ENCODE measurements at regions not wholly inside any gene's neighbourhood (a gene's known extent, or its start where the extent isn't known, plus 50 kb on each side); places are given as distances from the start of the nearest gene placed in this dataset.

- DNase-seq (ENCODE audit: low spot score): no peak
- TF ChIP-seq CTCF (IDR thresholded peaks at IDR 0.05; ENCODE audit: extremely low read depth, missing control alignments): no peak
Observed at GRCh38 chr2:121007490-121007853, 271.8 kb downstream of the GLI2 start.

GRCh38 chr2:121008975-121009374, 273.3 kb downstream of the GLI2 start:
- TF ChIP-seq CTCF (IDR thresholded peaks at IDR 0.05; ENCODE audit: extremely low read depth, missing control alignments): no peak
- no peak for DNase-seq (ENCODE audit: low spot score)

GRCh38 chr2:121010998-121011397, 274.0 kb downstream of the TFCP2L1 start:
- DNase-seq (ENCODE audit: low spot score): no peak

GRCh38 chr2:121014876-121015275, 270.1 kb downstream of the TFCP2L1 start:
- no peak for DNase-seq (ENCODE audit: low spot score)
- TF ChIP-seq CTCF (IDR thresholded peaks at IDR 0.05; ENCODE audit: extremely low read depth, missing control alignments): no peak

More at GRCh38 chr2:121010998-121011397, 274.0 kb downstream of the TFCP2L1 start:
- TF ChIP-seq CTCF (IDR thresholded peaks at IDR 0.05; ENCODE audit: extremely low read depth, missing control alignments): no peak

- no peak for TF ChIP-seq CTCF (IDR thresholded peaks at IDR 0.05; ENCODE audit: extremely low read depth, missing control alignments)
Observed at GRCh38 chr2:121015971-121016485, 269.0 kb downstream of the TFCP2L1 start.

GRCh38 chr2:121017396-121017795, 267.6 kb downstream of the TFCP2L1 start:
- no peak for DNase-seq (ENCODE audit: low spot score)
- no peak for TF ChIP-seq CTCF (IDR thresholded peaks at IDR 0.05; ENCODE audit: extremely low read depth, missing control alignments)

More at GRCh38 chr2:121015971-121016485, 269.0 kb downstream of the TFCP2L1 start:
- DNase-seq (ENCODE audit: low spot score): no peak

- no peak for TF ChIP-seq CTCF (IDR thresholded peaks at IDR 0.05; ENCODE audit: extremely low read depth, missing control alignments)
Observed at GRCh38 chr2:121018136-121019061, 266.6 kb downstream of the TFCP2L1 start.

More at GRCh38 chr2:121018136-121019061, 266.6 kb downstream of the TFCP2L1 start:
- no peak for DNase-seq (ENCODE audit: low spot score)

Measured in GM20000 (cell line).